ENCODE measurements at regions not wholly inside any gene's neighbourhood (a gene's known extent, or its start where the extent isn't known, plus 50 kb on each side); places are given as distances from the start of the nearest gene placed in this dataset.
"Not testable (repeated sequence)": the region's sequence is repeated elsewhere in the genome, so short reads cannot be mapped to it uniquely, and the experiment has no call there.

DNA sequence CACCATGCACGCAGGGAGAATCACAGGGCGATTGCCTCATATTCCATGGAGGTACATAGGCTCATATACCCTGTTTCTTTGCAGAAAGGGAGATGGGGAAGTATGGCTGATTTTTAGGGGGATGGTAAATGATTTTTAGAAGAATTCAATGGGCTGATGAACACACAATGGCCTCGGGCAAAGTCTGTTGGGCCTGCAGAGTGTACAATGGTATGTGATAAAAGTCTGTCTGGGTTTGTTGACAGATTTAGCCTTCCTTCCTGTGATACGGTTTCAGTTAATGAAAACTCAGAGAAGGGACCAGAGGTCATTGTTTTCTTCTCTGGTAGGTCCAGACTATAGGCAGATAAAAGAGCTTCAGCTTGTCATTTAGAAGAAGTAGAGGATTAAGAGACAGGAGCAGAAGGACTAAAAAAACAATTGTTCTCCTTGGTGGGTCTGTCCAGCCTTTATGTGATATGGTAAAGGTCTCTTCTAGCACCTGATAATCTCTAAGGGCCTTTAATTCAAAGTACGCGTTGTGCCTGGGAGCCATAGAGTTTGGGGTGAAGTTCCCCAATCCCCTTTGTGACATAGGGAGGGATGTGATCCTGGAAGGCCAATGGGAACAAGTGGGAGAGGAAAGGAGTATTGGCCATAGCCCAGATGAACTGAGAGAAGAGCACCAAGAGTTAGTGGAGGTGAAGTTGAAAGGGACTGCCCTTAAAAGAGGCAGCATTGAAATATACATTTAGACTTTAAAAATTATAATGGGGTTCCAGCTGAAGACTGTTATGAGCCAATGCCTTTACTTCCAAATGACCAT lies 107.5 kb upstream of the SERPINE2 start:
- ATAC-seq (no peak), DNase-seq (no peak)

DNA sequence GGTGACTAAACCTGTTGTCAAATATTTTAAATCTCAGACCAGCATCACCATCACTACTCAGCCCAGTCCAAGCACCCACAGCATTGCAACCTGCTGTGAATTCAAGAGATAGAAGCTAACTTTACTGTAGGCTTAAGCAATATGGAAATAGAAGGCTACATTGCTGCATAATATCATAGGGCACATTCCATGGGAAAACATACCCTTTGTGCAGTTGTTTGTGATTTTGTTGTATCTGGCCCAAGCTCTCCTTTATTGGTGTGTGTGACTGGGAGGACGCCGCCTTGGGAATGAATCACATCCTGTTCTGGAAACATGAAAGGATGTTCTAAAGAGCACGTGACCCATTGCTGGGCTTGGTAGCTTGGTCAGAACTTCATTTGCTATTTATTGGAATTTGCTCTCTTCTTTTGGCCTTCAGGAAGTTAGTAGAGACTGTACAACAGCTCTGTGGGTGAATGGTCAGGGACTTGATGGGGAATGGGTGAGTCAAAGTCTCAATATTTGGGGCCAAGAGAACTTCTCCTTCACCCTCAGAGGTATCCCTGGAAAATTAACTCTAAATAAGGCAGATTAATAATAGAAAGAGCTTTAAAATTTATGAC lies 106.8 kb upstream of the SERPINE2 start:
- no peak for ATAC-seq

DNA sequence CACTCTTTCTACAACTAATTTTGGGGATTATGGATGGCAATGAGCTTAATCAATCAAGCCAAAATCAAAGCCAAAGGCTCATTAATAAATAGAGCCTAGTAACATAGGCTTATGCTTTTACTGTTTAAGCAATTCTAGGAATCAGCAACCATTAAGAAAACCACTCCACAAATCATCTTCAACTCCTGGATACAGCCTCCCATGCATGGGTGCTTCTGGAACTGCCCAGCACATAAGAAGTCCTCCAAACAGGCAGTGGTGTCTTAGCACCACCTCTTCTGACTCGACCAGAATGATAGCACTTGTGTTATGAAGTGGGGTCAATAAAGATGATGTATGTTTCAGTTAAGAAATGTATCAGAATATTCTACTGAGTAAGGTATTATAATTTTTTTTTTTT lies 104.4 kb upstream of the SERPINE2 start:
- no peak for ATAC-seq
- no peak for DNase-seq

More for the DNA sequence above, 106.8 kb upstream of the SERPINE2 start:
- DNase-seq, result no peak

DNA sequence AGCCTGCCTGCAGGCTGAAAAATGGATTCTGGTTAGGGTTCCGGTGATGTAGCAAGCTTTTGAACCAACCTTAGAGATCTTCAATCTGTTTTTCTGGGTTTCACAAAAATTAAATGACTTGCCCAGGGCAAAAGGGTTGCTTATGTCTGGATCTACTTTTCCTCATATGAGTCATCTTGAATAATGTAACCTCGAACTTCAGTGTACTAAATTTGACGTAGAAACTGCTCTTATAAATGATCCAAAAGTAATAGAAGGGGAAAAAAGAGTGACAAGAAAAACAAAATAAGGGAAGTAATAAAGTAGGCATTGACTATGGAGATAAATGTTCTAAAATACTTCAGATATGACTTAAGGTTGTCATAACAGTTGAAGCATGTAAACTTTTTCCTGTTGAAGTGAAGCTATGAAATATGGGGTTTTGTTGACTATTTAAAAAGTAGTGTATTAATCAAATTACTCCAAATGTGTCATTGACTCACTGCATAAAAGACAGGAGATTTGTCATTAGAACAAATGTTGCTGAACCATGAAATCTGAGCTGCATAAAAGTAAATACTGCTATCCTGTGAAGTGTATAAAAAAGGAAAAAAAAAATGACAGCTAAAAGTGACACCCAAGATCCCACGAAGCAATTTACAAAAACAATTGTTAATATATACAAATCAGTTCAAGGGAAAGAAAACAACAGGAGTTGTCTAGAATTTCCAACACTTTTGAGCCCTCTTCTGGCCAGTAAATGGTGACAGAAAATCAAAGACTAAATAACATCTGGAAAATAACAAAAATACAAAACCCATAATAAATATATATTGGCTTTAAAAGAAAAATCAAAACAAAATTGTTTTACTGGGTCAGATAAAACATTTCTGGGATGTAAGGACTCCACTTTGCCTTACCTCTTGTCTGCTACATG lies 103.6 kb upstream of the SERPINE2 start:
- ATAC-seq (no peak), DNase-seq (no peak)

DNA sequence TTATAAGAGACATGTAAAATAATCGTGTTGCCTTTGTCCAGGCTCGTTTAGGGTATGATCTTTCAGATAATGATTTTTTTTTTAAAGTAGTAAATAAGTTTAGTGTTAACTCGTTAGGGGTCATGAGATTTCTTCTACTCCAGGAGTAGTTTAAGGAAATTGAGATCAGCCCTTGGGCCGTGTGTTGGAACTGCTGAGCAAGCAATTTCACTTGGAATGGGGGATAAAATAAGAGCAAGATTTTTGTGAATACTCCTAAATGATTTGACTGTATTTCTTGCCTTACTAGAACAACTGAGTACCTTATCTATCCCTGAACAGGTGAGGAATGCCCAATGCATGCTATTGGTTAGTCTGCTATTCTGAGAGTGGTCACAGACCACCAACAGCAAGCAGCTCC lies 102.2 kb upstream of the SERPINE2 start:
- DNase-seq (no peak), ATAC-seq (no peak)

DNA sequence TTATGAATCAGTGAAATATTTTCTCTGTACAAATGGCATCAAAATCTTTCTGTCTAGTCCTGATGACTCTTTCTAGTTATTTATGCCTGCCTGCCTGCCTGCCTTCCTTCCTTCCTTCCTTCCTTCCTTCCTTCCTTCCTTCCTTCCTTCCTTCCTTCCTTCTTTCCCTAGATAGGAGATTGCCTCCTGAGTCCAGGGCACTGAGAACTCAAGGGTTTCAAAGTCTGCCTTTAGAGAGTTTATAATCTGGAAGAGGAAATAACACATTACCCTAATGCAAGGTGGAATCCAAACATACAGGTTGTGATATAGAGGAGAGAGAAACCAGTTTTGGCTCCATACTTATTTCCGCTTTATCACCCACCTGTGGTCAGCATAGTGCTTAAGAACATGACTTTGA lies 98.1 kb upstream of the SERPINE2 start:
- ATAC-seq, result no peak

DNA sequence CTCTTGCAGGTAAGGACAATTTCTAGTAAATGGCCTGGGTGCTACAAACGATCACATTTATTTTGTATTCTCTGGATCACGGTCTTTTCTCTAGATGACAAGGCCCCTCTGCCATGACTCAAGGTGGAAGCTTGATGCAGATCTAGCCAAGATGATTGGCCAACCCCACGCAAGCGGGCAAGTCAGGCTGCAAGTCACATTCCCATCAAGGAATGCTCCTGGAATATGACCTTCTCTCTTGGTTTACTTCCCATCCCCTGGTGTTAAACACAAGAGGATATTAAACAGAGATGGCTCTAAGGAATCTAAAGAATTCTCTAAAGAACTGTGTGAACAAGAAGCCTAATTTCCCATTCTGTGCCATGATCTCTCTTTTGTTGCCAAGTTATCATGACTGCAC lies 97.3 kb upstream of the SERPINE2 start:
- no peak for DNase-seq
- no peak for ATAC-seq

More for the DNA sequence above, 98.1 kb upstream of the SERPINE2 start:
- DNase-seq, result no peak

DNA sequence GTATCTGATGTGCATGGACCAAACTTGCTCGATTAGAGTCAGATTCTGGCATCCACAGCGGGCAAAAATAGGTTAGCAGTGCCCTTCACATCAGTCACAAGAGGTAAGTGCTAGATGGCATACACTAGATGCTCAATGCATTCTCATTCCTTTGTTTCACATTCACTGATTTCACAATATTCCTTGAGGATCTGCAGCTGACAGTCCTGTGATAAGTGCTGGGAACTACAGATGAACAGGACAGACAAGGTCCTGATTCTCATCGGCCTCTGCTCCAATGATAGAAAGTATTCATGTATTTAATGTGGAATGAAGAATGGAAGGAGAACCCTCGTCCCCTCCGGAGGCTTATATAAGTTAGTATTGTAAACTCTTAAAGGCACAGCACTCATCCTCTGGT lies 96.8 kb upstream of the SERPINE2 start:
- DNase-seq (no peak), ATAC-seq (no peak)

DNA sequence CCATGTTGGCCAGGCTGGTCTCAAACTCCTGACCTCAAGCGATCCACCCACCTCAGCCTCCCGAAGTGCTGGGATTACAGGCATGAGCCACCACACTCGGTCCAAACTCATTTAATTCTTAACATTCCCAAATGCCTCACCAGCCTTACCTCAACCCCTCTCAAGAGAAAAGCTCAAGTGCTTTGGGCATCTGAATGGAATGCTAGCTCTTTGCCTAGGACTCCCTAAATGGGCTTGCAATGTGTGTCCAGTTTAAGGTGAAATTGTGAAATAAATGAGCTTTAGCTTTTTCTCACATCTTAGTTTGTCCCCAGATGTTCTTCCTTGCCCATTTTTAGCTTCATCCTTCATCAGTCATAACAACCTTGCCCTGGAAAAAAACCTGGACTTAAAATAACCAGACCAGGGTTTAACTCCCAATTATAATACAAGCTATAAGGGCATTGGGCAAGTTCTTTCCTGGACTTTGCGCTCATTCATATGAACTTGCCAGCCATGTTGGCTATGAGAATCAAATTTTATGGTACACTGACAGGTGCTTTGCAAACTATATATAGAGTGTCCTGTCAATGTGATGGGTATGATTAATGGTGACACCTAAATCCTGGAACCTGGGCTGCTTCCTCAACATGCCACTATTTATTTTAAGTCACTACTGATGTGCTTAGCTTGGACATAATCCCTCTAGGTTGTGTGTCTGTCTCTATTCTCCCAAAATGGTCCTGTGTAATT lies 95.1 kb upstream of the SERPINE2 start:
- no peak for ATAC-seq
- no peak for DNase-seq

DNA sequence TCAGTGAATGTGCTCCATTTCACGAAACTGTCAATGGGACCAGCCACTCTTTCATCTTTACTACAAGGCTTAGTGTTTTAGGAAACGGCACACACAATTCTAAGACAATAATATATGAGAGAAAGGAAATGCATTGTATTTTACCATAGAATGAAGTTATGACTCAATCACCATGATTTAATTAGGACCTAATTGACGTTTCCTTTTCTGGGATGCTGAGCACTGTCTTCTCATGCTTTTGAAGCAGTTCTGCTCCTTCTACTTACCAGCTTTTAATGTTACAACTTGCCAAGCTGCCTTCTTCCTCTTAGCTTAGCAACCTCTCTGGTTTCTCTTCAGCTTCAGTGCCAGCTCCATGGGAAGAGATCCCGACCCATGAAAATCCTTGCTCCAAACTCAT lies 94.3 kb upstream of the SERPINE2 start:
- no peak for DNase-seq
- ATAC-seq, result no peak

DNA sequence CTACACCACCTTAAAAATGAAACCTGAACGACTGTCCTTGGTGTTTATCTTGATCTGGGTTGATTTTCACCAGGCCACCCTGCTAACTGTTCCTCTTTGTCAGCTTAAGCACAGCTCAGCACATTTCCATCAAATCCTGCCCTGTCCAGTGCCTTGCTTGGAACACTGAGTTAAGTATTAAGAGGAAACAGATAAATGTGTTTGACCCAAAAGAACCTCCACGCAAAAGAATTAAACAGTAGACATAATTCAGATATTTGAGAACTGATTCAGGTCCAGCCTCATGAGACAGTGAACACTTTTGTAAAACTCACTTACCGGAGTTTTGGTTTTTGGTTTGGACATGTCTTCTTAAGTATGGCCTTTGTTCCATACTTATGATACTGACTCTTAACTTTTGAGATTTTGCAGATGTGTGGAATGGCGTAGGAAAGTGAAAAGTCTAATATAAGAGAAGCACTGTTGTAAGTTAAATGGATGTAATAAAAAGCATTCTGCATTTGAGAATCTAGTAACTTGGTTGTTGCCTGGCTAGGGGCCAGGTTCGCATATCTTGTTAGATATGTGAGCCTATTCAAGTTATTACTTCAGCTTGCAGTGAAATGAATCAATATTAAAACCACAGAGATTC lies 88.9 kb upstream of the SERPINE2 start:
- ATAC-seq, result no peak
- DNase-seq, result no peak

DNA sequence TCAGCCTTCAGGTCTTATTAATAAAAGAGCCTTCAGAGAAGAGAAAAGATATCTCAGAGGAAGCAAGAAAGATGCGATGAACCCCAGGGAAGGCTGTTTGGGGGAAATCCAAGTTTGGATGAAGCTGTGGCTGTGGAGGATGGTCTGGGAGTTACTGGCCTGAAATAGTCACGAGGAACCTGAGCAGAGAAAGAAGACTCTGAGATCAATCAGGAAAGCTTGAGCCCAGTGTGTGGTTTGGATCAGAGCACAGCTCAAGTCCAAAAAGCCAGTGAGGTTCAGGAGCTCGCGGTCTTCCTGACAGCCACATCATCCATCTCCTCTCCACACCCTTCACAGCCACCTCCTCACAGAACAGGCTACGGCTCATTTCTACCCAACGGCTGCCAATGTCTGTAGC lies 87.4 kb upstream of the SERPINE2 start:
- ATAC-seq (no peak), DNase-seq (no peak)

DNA sequence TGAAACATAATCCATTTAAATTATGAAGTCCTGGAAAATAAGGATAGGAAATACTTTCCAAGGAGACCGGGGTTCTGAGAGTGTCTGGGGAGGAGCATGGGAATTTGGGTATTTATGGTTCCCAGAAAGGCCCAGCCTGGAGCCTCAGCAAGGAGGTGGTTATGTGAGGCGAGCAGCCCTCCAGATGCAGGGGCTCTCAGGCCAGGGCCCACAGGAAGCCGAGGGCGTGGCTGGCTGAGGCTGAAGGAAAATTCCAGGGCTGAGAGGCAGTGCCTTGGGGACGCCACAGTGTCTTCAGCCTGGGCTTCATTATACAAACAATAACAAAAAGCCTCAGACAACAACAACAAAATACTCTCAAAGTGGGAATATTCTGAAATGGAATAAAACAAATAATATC lies 86.9 kb upstream of the SERPINE2 start:
- DNase-seq, result no peak
- ATAC-seq, result no peak

DNA sequence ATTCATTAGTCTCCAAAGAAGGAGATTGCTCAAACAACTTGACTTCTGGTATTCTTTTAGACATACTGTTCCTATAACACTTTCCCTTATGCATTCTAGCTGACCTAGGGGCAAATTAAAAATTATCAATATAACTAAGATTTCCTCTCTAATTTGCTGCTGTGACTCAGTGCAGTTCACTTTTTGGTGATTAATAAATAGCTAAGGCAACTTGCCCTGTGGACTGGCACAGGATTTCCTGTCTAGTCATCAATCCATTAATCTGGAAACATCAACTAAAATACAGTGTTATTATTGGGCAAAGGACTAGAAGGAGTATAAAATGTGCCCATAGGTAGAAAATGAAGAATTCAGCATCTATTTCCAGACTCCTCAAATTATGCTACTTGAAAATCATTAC lies 83.5 kb upstream of the SERPINE2 start:
- no peak for DNase-seq

DNA sequence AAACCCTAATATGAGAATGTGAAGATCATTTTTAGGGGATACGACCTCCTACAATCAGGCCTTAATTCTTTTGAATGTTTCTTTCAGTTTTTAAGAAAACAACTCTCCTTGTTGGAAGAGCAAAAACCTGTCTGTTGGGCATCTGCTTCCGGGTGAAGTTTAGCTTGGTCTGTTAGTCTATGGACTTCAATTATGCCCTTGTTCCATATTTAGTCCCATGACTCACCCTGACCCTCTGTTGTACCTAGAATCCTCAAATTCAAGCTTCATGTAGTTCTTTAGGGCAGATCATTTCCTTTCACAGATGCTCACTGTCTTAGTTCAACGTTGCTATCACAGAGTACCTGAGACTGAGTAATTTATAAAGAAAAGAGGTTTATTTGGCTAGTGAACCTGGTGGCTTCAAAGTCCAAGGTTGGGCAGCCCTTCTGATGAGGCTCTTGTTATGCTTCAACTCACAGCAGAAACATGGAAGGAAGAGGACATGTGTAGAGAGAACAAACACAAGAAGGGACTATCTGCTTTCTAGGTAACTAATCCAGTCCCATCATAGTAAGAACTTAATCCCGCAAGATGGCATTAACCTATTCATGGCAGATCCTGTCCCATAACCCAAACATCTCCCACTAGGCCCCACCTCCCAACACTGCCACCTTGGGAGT lies 82.5 kb upstream of the SERPINE2 start:
- DNase-seq (no peak), ATAC-seq (no peak)

More for the DNA sequence above, 83.5 kb upstream of the SERPINE2 start:
- no peak for ATAC-seq

DNA sequence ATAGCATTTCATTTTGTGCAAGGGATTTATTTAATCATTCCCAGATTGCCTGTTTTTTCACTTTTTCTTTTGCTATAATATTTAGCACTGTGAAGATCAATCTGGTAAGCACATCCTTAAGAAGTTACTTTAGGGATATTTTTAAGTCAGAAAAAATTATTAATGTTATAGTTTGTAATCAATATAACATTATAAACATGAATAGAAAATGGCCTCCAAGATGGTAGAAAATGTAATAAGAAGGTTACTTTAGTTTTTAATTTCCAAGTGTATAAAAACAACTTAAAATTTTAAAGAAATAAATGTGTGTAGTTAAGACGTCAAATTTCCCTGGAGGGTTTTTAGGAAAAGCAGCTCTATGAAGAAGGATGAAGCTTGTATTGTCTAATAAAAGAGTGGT lies 81.9 kb upstream of the SERPINE2 start:
- no peak for ATAC-seq

DNA sequence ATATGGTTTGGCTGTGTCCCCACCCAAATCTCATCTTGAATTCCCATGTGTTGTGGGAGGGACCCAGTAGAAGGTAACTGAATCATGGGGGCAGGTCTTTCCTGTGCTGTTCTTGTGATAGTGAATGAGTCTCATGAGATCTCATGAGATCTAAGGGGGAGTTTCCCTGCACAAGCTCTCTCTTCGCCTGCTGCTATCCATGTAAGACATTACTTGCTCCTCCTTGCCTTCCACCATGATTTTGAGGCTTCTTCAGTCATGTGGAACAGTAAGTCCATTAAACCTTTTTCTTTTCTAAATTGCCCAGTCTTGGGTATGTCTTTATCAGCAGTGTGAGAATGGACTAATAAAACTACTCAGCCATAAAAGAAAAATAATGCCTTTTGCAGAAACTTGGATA lies 80.8 kb upstream of the SERPINE2 start:
- DNase-seq, ATAC-seq: not testable (repeated sequence)

More for the DNA sequence above, 81.9 kb upstream of the SERPINE2 start:
- DNase-seq, result no peak

DNA sequence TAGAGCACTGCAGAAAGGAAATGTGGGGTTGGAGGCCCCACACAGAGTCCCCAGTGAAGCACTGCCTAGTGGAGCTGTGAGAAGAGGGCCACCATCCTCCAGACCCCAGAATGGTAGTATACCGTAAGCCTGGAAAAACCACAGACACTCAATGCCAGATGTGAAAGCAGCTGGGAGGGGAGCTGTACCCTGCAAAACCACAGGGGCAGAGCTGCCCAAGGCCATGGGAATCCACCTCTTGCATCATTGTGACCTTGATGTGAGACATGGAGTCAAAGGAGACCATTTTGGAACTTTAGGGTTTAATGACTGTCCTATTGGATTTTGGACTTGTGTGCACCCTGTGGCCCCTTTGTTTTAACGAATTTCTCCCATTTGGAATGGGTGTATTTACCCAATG lies 75.3 kb upstream of the SERPINE2 start:
- DNase-seq (no peak), ATAC-seq (no peak)

DNA sequence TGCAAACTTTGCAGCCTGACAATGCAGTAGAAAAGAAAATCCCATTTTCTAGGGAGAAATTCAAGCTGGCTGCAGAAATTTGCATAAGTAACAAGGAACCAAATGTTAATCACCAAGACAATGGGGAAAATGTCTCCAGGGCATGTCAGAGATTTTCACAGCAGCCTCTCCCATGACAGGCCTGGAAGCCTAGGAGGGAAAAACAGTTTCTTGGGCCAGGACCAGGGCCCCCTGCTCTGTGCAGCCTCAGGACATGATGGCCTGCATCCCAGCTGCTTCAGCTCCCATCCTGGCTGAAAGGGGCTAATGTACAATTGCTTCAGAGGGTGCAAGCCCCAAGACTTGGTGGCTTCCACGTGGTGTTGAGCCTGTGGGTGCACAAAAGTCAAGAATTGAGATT lies 74.8 kb upstream of the SERPINE2 start:
- not testable (repeated sequence) for ATAC-seq, DNase-seq

DNA sequence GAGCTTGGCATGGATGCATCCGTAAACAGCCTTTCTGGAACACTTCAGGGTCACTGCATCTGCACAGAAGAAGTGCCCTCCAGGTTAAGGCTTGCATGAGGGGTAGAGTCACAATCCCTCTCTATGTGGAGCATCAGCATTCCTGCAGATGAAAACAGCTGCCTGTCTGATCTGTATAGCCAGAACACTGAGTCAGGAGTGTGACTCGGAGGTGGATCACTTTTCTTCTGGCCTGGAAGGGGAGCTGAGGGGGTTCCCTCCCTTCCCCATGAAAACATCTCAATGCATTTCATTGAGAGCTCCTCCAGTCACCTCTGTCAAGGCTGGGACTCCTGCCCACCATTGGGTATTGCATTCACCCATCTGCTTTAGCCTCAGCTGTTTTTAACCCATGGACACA lies 72.5 kb upstream of the SERPINE2 start:
- ATAC-seq, result no peak
- no peak for DNase-seq

DNA sequence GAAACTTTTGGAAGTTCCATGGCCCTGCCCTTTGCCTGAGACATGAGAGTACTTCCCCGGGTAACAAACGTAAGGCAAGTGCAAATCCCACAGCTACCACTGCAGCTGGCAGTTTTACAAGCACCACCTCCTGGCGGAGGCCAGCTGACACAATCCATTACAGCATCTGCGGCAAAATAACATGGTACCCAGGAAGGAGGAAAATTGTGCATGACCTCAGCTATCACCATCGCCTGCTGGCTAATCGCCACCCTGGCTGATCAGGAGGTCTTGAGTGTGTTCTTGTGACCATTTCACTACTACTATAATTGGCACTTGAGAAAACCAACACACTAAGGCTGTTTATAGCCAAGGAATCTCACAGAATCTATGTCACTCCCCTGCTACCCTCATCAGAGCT lies 71.7 kb upstream of the SERPINE2 start:
- DNase-seq (no peak), ATAC-seq (no peak)
